ENCODE measurements at regions not wholly inside any gene's neighbourhood (a gene's known extent, or its start where the extent isn't known, plus 50 kb on each side); places are given as distances from the start of the nearest gene placed in this dataset.

DNA sequence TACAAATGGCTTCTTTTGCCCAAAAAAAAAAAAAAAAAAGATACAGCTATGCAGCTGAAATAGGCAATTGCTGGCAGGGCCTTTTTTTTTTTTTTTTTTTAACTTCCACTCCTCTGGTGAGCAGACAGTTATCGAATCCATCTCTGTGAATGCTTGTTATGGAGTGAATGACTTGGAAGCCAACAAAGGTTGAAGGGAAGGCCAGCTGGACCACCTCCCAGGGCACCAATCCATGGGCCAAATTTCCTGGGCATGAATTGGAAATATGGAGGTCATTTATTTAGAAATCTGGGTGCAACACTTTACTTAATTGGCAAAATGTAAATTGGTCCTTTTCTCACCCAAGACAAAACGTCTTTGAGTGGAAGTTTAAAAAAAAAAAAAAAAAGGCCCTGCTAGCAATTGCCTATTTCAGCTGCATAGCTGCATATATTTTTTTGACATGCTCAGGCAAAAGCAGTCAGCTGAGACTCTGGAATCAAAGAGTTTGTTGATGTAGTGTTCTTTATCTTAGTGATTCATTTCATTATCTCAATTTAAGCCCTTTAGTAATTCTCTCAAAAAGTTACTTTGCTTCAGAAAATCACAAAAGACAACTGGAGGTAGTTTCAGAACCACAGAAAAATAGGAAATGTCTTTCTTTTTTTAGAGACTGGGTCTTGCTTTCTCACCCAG, 392.2 kb upstream of the KLF4 start:
- Histone ChIP-seq H3K36me3 (ENCODE audit: control insufficient read depth, low read length) (no peaks in the 10 kb centered on the region), H3K79me2 (ENCODE audit: control insufficient read depth, low read length) (no peaks in the 10 kb centered on the region), H3F3A (ENCODE audit: control insufficient read depth, insufficient read depth) (no peaks in the 10 kb centered on the region), H3K27ac (ENCODE audit: low read depth, low read length) (no peak overlapping the region), H3K9me2 (replicated peaks; ENCODE audit: control insufficient read depth, low read length) (no peaks in the 10 kb centered on the region), H3K9me3 (ENCODE audit: control insufficient read depth, insufficient read depth, low read length) (no peaks in the 10 kb centered on the region), H3K4me1 (ENCODE audit: control insufficient read depth, low read length) (peaks cover 8% of the 10 kb centered on the region), H3K4me3 (ENCODE audit: low read length) (no peak overlapping the region), H3K27me3 (ENCODE audit: control insufficient read depth, low read length) (no peaks in the 10 kb centered on the region), H4K20me1 (ENCODE audit: control insufficient read depth, insufficient read depth, low read depth, low read length) (no peaks in the 10 kb centered on the region), H3K4me2 (ENCODE audit: low read length) (no peak overlapping the region)
- TF ChIP-seq, protein P1, sequence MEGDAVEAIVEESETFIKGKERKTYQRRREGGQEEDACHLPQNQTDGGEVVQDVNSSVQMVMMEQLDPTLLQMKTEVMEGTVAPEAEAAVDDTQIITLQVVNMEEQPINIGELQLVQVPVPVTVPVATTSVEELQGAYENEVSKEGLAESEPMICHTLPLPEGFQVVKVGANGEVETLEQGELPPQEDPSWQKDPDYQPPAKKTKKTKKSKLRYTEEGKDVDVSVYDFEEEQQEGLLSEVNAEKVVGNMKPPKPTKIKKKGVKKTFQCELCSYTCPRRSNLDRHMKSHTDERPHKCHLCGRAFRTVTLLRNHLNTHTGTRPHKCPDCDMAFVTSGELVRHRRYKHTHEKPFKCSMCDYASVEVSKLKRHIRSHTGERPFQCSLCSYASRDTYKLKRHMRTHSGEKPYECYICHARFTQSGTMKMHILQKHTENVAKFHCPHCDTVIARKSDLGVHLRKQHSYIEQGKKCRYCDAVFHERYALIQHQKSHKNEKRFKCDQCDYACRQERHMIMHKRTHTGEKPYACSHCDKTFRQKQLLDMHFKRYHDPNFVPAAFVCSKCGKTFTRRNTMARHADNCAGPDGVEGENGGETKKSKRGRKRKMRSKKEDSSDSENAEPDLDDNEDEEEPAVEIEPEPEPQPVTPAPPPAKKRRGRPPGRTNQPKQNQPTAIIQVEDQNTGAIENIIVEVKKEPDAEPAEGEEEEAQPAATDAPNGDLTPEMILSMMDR (IDR thresholded peaks at IDR 0.05; ENCODE audit: low read depth, low read length, poor library complexity, severe bottlenecking) = no peak
- no peak for TF ChIP-seq EZH2phosphoT487 (IDR thresholded peaks at IDR 0.05; ENCODE audit: borderline replicate concordance, low read length)

DNA sequence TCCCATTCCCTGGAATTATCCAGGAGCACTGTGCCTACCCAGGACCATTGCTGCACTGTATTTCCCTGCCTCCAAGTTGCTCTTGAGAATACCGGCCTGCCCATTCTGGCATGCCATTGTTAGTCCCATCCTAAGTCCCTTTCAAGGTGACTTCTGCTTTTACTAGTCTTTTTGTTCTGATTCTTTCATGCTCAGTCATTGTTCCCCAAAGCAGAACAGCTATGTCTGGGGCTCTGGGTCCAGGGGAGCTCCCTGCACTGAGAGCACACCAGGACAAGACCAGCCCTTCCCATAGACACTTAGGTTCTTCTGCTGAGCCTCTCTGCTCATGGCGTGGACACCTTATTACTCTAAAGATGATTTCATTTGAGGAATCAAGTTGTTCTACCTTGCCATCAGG, 388.9 kb upstream of the KLF4 start:
- H3K79me2 ChIP-seq (ENCODE audit: control insufficient read depth, low read length) = no peaks in the 10 kb centered on the region
- H3K4me3 ChIP-seq (ENCODE audit: low read length) = no peak overlapping the region
- no peak for TF ChIP-seq EZH2phosphoT487 (IDR thresholded peaks at IDR 0.05; ENCODE audit: borderline replicate concordance, low read length)
- TF ChIP-seq, protein P1 (IDR thresholded peaks at IDR 0.05; ENCODE audit: low read depth, low read length, poor library complexity, severe bottlenecking) = no peak
- H3K36me3 ChIP-seq (ENCODE audit: control insufficient read depth, low read length) = no peaks in the 10 kb centered on the region
- H3K9me3 ChIP-seq (ENCODE audit: control insufficient read depth, insufficient read depth, low read length) = no peaks in the 10 kb centered on the region
- no peak overlapping the region for H3K4me2 ChIP-seq (ENCODE audit: low read length)
- no peaks in the 10 kb centered on the region for H3K27me3 ChIP-seq (ENCODE audit: control insufficient read depth, low read length)
- H3F3A ChIP-seq (ENCODE audit: control insufficient read depth, insufficient read depth) = no peaks in the 10 kb centered on the region
- no peak overlapping the region for H3K27ac ChIP-seq (ENCODE audit: low read depth, low read length)
- H3K4me1 ChIP-seq (ENCODE audit: control insufficient read depth, low read length) = peaks cover 26% of the 10 kb centered on the region
- no peaks in the 10 kb centered on the region for H3K9me2 ChIP-seq (replicated peaks; ENCODE audit: control insufficient read depth, low read length)
- H4K20me1 ChIP-seq (ENCODE audit: control insufficient read depth, insufficient read depth, low read depth, low read length) = no peaks in the 10 kb centered on the region

DNA sequence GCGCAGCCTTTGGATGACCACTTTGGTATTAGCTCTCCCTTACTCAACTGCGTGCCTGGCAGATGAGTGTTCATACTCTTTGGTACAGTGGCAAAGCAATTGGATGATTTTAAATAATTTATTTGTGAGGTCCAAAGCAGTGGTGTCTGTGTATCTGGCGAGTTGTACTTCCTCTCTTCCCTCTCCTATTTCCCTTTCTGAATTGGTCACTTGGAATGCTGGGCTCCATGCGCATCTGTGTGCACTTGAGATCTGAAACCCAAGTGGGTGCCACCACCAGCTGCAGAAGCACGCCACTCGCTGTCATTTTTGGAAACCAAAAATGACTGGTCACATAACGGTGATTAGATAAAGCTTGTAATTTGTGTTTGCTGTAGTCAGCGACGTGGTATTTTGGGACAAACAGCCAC, 386.0 kb upstream of the KLF4 start:
- Histone ChIP-seq H3K9me2 (replicated peaks; ENCODE audit: control insufficient read depth, low read length) (no peaks in the 10 kb centered on the region), H3K9me3 (ENCODE audit: control insufficient read depth, insufficient read depth, low read length) (no peaks in the 10 kb centered on the region), H3K27ac (ENCODE audit: low read depth, low read length) (no peak overlapping the region), H3K36me3 (ENCODE audit: control insufficient read depth, low read length) (no peaks in the 10 kb centered on the region), H4K20me1 (ENCODE audit: control insufficient read depth, insufficient read depth, low read depth, low read length) (no peaks in the 10 kb centered on the region), H3K4me2 (ENCODE audit: low read length) (no peak overlapping the region), H3K4me1 (ENCODE audit: control insufficient read depth, low read length) (peaks cover 47% of the 10 kb centered on the region), H3K27me3 (ENCODE audit: control insufficient read depth, low read length) (no peaks in the 10 kb centered on the region), H3K4me3 (ENCODE audit: low read length) (no peak overlapping the region), H3K79me2 (ENCODE audit: control insufficient read depth, low read length) (no peaks in the 10 kb centered on the region), H3F3A (ENCODE audit: control insufficient read depth, insufficient read depth) (no peaks in the 10 kb centered on the region)
- TF ChIP-seq EZH2phosphoT487 (IDR thresholded peaks at IDR 0.05; ENCODE audit: borderline replicate concordance, low read length) = no peak
- TF ChIP-seq, protein P1 (IDR thresholded peaks at IDR 0.05; ENCODE audit: low read depth, low read length, poor library complexity, severe bottlenecking) = no peak
